OCI-LY7 (cell line): ENCODE measurements at regions not wholly inside any gene's neighbourhood (a gene's known extent, or its start where the extent isn't known, plus 50 kb on each side); places are given as distances from the start of the nearest gene placed in this dataset.

ENCODE experiments used
- BruUV-seq: library from RNA; stranded (reverse); fragments of 400-500 nt; replicated peaks from 2 replicates; lab custom pipeline; 2021; lab: Mats Ljungman, UMichigan
- CTCF ChIA-PET: fragments of 300-600 bp; sonication (Branson Sonifier 250); formaldehyde crosslinking; loops from one replicate; lab custom pipeline; 2022; ENCODE audit warnings: antibody characterized with exemption; ENCODE audit not compliant: unreplicated experiment; lab: Charles Lee
- POLR2A ChIA-PET: fragments of 300-600 bp; sonication (Branson Sonifier 250); formaldehyde crosslinking; loops from one replicate; lab custom pipeline; 2022; ENCODE audit warnings: antibody characterized with exemption; lab: Charles Lee
- DNase-seq: peaks from one replicate; pipeline ENCODE4 v3.0.0-alpha.2; 2015; ENCODE audit warnings: low spot score
- H2AFZ ChIP-seq: fragments of 200-600 bp; sonication (generic), shearing (Covaris generic); 2 replicates; pipeline ENCODE4 v1.6.1; 2014; ENCODE audit warnings: mild to moderate bottlenecking, antibody characterized with exemption, low read length, moderate library complexity
- H3K27ac ChIP-seq: fragments of 200-600 bp; sonication (generic); 2 replicates; pipeline ENCODE4 v1.5.1; 2014; ENCODE audit warnings: mixed run types, low read depth, mild to moderate bottlenecking, moderate library complexity, low read length, inconsistent platforms; ENCODE audit not compliant: poor library complexity, severe bottlenecking
- H3K36me3 ChIP-seq: fragments of 200-600 bp; sonication (generic); 2 replicates; pipeline ENCODE4 v1.6.1; 2014; ENCODE audit warnings: mild to moderate bottlenecking, antibody characterized with exemption, low read length, moderate library complexity, mixed read lengths; ENCODE audit not compliant: insufficient read depth
- H3K4me1 ChIP-seq: fragments of 200-600 bp; sonication (generic); 2 replicates; pipeline ENCODE4 v1.5.1; 2014; ENCODE audit warnings: mild to moderate bottlenecking, low read length; ENCODE audit not compliant: insufficient read depth, poor library complexity, severe bottlenecking
- H3K4me2 ChIP-seq: fragments of 200-600 bp; sonication (generic); 2 replicates; pipeline ENCODE4 v1.6.1; 2014; ENCODE audit warnings: mild to moderate bottlenecking, low read length
- H3K4me3 ChIP-seq: fragments of 200-600 bp; sonication (generic); 2 replicates; pipeline ENCODE4 v1.5.1; 2014; ENCODE audit warnings: mild to moderate bottlenecking, low read depth, low read length; ENCODE audit not compliant: poor library complexity, severe bottlenecking
- H3K79me2 ChIP-seq: fragments of 200-600 bp; sonication (generic); 2 replicates; pipeline ENCODE4 v1.6.1; 2016; ENCODE audit warnings: low read depth, mild to moderate bottlenecking, low read length, moderate library complexity, mixed read lengths; ENCODE audit not compliant: insufficient read depth
- H3K9me2 ChIP-seq: fragments of 200-600 bp; sonication (generic); 2 replicates; pipeline ENCODE4 v1.6.1; 2016; ENCODE audit warnings: mild to moderate bottlenecking, low read length, mixed read lengths; ENCODE audit not compliant: insufficient read depth
- H3K9me3 ChIP-seq: fragments of 200-600 bp; sonication (generic); 2 replicates; pipeline ENCODE4 v1.6.1; 2014; ENCODE audit warnings: mild to moderate bottlenecking, mixed run types, low read length, mixed read lengths
- H4K20me1 ChIP-seq: fragments of 200-600 bp; sonication (generic); 2 replicates; pipeline ENCODE4 v1.6.1; 2014; ENCODE audit warnings: mild to moderate bottlenecking, antibody characterized with exemption, low read length, moderate library complexity, mixed read lengths; ENCODE audit not compliant: insufficient read depth
- EZH2phosphoT487 ChIP-seq: fragments of 200-600 bp; sonication (generic); IDR thresholded peaks from 2 replicates; pipeline ENCODE4 v1.6.1; 2018; ENCODE audit warnings: low read depth, borderline replicate concordance, mild to moderate bottlenecking, mixed run types, antibody characterized with exemption, low read length, moderate library complexity, mixed read lengths
- intact Hi-C: fragments of 100-400 bp; cut with micrococcal nuclease; formaldehyde crosslinking; loops from one replicate; pipeline ENCODE4 v1.10.0; 2022; ENCODE audit not compliant: unreplicated experiment
- TF ChIP-seq, protein P1 (sequence below): fragments of 200-600 bp; sonication (generic); conservative IDR thresholded peaks from 2 replicates; pipeline ENCODE4 v1.5.1; 2014; ENCODE audit warnings: mild to moderate bottlenecking, antibody characterized with exemption, low read length, moderate library complexity, mixed read lengths

DNA sequence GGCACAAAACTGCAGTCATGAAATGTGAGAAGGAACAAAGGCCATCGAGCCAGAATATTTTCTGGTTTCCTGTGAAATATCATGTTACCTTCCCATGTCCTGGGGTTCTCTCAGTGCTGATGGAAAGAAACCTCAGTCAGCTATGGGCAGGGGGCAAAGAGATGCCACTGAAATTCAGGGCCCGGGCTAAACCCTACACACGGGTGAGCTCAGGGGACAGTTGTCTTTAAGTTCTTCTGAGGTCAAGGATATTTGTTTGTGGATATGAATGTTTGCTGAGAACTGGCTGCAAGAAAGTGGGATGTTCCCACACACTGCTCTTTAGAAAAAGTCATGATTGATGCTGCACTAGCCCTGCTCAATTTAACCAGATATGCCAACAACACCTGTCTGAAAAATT lies 187.2 kb downstream of the MEX3B start:
- H3K9me2 ChIP-seq, result no peaks in the 10 kb centered on the region
- intact Hi-C loops, result no loop called here
- ChIA-PET POLR2A (interaction anchor here (0.6 to 1.2 kb wide), 4 partner anchors 39 to 899 kb away, joined by 3 to 4 read pairs (median 4); no protein-coding TSS in a partner anchor), CTCF (no interaction called here)
- H3K27ac ChIP-seq, result peak overlapping the region; percentile 88
- H3K4me3 ChIP-seq, result no peak overlapping the region
- H3K9me3 ChIP-seq, result no peaks in the 10 kb centered on the region
- no peak for TF ChIP-seq EZH2phosphoT487
- TF ChIP-seq, protein P1, sequence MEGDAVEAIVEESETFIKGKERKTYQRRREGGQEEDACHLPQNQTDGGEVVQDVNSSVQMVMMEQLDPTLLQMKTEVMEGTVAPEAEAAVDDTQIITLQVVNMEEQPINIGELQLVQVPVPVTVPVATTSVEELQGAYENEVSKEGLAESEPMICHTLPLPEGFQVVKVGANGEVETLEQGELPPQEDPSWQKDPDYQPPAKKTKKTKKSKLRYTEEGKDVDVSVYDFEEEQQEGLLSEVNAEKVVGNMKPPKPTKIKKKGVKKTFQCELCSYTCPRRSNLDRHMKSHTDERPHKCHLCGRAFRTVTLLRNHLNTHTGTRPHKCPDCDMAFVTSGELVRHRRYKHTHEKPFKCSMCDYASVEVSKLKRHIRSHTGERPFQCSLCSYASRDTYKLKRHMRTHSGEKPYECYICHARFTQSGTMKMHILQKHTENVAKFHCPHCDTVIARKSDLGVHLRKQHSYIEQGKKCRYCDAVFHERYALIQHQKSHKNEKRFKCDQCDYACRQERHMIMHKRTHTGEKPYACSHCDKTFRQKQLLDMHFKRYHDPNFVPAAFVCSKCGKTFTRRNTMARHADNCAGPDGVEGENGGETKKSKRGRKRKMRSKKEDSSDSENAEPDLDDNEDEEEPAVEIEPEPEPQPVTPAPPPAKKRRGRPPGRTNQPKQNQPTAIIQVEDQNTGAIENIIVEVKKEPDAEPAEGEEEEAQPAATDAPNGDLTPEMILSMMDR, result no peak
- BruUV-seq, result no TSS peak
- H2AFZ ChIP-seq, result peak overlapping the region; percentile 53; the same call in 1 of the 2 replicates
- DNase-seq, result peak; percentile 25
- peak overlapping the region; percentile 72 for H3K4me2 ChIP-seq
- peaks cover 58% of the 10 kb centered on the region for H3K4me1 ChIP-seq
- H3K36me3 ChIP-seq, result no peaks in the 10 kb centered on the region
- H4K20me1 ChIP-seq, result no peaks in the 10 kb centered on the region
- H3K79me2 ChIP-seq, result no peaks in the 10 kb centered on the region

DNA sequence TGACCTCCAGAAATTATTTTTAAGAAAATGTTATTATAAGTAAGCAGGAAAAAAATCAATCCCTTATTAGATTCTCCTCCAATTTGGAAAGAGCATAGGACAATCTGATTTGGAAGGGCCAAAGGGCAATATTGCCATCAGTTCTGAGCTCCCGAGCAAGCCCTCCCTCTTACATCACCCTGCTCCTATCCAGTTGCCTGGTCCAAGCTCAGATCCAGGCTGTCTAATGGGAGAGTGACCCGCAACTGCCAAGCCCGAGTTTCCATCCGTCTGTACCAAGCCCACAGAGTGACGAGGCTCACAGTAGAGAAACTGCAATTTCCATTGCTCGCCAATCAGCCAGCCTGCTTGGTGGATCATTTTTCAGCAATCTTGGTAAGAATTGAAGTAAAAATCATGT lies 187.7 kb downstream of the MEX3B start:
- no TSS peak for BruUV-seq
- POLR2A ChIA-PET, result interaction anchor here (0.6 to 1.2 kb wide), 3 partner anchors 39 to 898 kb away, joined by 3 to 4 read pairs (median 4); no protein-coding TSS in a partner anchor
- peak overlapping the region; percentile 53; the same call in 1 of the 2 replicates for H2AFZ ChIP-seq
- H3K4me1 ChIP-seq, result peaks cover 55% of the 10 kb centered on the region
- DNase-seq, result no peak
- no peaks in the 10 kb centered on the region for H3K36me3 ChIP-seq
- H3K4me2 ChIP-seq, result 0 out of 2 replicates have a peak overlapping the region, but pooled peaks have one; percentile 72
- no peaks in the 10 kb centered on the region for H3K9me2 ChIP-seq
- H3K27ac ChIP-seq, result peak overlapping the region; percentile 88
- no peaks in the 10 kb centered on the region for H3K9me3 ChIP-seq
- H4K20me1 ChIP-seq, result no peaks in the 10 kb centered on the region
- CTCF ChIA-PET, result no interaction called here
- no peak overlapping the region for H3K4me3 ChIP-seq
- no peaks in the 10 kb centered on the region for H3K79me2 ChIP-seq
- intact Hi-C loops, result no loop called here
- no peak for TF ChIP-seq EZH2phosphoT487
- TF ChIP-seq, protein P1, result no peak

DNA sequence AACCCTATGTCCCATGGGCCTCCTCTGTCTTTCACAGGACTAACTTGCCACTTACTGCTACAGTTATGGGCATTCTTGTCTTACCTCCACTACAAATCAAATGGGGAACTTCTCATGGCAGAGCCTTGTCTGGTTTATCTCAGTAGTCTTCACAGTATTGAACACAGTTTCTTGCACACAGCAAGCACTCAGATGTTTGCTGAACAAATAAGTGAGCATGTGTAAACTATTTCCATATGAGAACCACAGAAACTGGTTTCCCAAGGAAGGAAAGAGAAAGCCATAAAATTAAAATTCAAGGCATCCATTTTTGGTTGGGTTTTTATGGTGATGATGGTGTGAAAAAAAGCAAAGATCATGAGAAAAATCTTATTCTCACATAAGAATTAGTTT lies 189.2 kb downstream of the MEX3B start:
- Histone ChIP-seq H2AFZ (no peak overlapping the region), H3K9me2 (no peaks in the 10 kb centered on the region), H3K4me3 (no peak overlapping the region), H4K20me1 (no peaks in the 10 kb centered on the region), H3K36me3 (no peaks in the 10 kb centered on the region), H3K4me2 (no peak overlapping the region), H3K27ac (no peak overlapping the region), H3K79me2 (no peaks in the 10 kb centered on the region), H3K4me1 (peaks cover 40% of the 10 kb centered on the region), H3K9me3 (no peaks in the 10 kb centered on the region)
- ChIA-PET POLR2A (no interaction called here), CTCF (no interaction called here)
- intact Hi-C loops, result no loop called here
- BruUV-seq, result no TSS peak
- TF ChIP-seq, protein P1, result no peak
- TF ChIP-seq EZH2phosphoT487, result no peak
- DNase-seq, result no peak
